VCaP (cell line): ENCODE measurements at regions not wholly inside any gene's neighbourhood (a gene's known extent, or its start where the extent isn't known, plus 50 kb on each side); places are given as distances from the start of the nearest gene placed in this dataset.

Experiments used
- H3K27ac ChIP-seq: fragments of 450-650 bp; 2 replicates; pipeline ENCODE4 v1.5.1; 2017
- TF ChIP-seq, protein P1 (sequence below): fragments of 450-650 bp; conservative IDR thresholded peaks from 2 replicates; pipeline ENCODE4 v1.5.1; 2017; ENCODE audit warnings: mild to moderate bottlenecking, moderate library complexity

DNA sequence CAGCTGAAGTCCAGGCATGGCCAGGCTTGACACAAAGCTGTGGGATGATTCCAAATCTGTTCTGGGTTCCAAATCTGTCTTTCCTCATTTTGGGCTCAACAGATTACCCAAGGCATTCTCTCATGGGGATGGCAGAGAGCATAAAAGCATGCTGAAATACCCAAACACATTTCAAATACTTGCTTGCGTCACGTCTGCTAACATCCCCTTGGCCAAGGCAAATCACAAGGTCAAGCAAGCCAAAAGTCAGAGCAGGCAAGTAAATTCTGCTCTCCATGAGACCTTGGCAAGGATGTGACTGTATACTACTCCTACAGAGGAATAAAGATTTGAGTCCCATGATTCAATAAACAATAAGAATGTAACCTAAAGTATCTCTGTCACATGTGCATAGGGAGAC, 306.7 kb downstream of the EPB41L4A start:
- H3K27ac ChIP-seq = no peak overlapping the region
- TF ChIP-seq, protein P1, sequence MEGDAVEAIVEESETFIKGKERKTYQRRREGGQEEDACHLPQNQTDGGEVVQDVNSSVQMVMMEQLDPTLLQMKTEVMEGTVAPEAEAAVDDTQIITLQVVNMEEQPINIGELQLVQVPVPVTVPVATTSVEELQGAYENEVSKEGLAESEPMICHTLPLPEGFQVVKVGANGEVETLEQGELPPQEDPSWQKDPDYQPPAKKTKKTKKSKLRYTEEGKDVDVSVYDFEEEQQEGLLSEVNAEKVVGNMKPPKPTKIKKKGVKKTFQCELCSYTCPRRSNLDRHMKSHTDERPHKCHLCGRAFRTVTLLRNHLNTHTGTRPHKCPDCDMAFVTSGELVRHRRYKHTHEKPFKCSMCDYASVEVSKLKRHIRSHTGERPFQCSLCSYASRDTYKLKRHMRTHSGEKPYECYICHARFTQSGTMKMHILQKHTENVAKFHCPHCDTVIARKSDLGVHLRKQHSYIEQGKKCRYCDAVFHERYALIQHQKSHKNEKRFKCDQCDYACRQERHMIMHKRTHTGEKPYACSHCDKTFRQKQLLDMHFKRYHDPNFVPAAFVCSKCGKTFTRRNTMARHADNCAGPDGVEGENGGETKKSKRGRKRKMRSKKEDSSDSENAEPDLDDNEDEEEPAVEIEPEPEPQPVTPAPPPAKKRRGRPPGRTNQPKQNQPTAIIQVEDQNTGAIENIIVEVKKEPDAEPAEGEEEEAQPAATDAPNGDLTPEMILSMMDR = no peak

DNA sequence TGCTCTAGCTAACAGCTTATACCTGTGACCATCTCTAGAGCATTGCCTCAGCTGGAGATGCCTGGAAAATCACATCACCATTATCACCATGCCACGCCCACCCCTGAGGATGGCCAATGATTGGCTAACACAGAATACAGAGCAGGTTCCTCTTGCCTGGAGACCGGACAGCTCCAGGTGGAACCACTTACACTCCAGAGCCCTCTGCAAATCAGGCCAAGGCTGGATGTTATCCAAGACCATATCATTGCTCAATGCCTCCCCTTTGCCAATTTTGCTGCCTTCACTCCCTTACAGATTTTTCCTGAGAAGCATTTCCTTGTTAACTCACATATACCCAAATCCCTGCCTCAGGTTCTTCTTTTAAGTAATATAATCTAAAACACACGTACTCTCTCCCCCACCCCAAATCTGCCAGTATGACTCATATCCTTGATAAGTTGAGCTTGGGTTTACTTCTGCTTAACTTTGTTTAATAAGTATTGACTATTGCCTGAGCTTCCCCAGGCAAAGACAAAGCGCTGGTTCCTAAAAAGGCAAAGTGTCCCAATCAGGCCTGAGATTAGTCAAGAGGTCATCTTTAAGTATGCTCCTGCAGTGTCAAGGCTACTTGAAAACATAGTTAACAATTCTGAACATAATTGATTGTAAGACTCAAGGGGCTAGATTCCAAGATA, 309.6 kb downstream of the EPB41L4A start:
- no peak overlapping the region for H3K27ac ChIP-seq
- TF ChIP-seq, protein P1 = no peak

DNA sequence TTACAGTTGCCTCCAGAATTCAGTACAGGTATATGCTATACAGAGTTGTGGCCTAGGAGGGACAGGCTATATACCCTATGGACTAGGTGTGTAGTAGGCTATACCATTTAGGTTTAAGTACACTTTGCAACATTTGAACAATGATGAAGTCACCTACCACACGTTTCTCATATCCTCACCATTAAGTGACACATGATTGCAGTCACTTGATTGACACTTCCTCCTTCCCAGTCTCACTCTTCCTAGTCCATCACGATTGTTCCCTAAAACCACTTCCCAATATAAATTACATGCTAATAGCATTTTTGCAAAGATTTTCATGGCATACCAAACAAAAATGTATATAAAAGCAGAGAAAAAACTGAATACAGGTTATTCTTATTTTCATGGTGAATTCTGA, 312.2 kb downstream of the EPB41L4A start:
- TF ChIP-seq, protein P1 = no peak
- no peak overlapping the region for H3K27ac ChIP-seq

DNA sequence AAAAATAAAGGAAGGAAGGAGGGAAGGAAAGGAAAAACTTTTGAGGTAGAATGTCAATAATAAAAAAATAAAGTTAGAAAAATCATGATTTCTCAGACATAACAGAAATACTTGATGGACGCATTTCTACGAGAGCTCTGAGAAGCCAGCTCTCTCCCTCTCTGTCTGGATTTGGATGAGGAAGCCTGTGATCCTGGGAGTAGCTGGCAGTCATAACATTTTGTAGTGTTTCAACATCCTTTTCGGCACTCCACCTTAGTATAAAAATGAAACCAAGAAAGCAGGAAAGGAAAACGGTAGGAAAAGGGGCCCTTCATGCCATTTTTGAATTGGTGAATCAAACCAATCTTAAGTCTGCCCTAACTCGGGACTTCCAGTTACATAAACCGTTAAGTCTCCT, 321.3 kb downstream of the EPB41L4A start:
- TF ChIP-seq, protein P1 = no peak
- no peak overlapping the region for H3K27ac ChIP-seq

DNA sequence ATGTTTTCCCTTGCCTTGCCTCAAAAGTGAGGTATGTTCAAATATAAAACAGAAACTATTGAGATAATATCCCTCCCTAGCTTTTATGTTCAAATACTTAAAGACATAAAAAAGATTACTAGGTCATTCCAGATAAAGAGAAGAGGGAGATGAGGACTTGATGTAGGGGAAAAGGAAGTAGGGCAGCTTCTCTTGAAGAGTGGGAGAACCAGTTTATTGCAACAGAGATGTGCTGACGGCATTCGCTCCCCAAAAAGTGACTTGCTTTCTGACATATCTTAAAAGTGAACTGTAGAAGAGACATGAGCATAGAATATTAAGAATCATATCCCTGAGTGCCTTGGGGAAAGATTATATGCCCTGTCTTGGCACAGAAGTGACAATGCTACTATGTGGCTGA, 330.2 kb upstream of the NREP start:
- TF ChIP-seq, protein P1 = no peak
- H3K27ac ChIP-seq = no peak overlapping the region

DNA sequence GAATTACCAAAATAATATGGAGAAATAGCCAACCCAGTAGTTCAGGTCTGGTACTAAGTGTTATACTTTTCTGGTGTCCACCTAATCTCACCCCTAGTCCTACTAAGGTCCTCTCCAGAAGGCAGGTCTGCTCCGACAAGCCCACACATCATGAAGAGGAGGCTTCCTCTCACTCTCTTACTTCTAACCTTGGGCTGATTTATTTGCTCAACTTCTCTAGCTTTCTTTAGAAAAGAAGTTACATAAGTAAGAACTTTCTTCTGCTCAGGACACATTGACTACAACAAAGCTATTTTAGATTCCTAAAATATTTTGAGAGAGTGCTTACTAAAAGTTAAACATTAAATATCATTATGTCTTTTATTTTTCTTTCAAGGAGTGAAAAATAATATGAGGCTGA, 329.7 kb upstream of the NREP start:
- H3K27ac ChIP-seq = no peak overlapping the region
- TF ChIP-seq, protein P1 = no peak

DNA sequence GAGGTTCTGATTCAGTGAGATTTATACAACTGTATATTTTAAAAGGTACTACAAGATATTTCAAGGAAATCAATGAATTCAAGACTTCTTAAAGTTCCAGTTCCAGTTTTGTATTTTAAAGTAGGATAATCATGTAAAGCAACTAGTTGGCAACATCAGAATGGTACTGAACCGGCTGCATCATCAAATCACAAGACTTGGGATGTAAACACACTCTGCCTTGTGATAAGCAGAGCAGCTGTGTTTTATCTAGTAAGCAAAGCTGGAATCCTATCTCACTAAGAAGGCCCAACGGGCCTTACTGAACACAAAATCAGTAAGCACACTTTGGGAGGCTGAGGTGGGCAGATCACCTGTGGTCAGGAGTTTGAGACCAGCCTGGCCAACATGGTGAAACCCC, 327.2 kb upstream of the NREP start:
- TF ChIP-seq, protein P1 = no peak

More for the DNA sequence above, 327.2 kb upstream of the NREP start:
- H3K27ac ChIP-seq = no peak overlapping the region
